ENCODE measurements at regions not wholly inside any gene's neighbourhood (a gene's known extent, or its start where the extent isn't known, plus 50 kb on each side); places are given as distances from the start of the nearest gene placed in this dataset.

GRCh38 chr10:90180886-90181691 lies 479.7 kb downstream of the KIF20B start:
- H3K27me3 ChIP-seq (replicated peaks; ENCODE audit: insufficient read depth), result no peaks in the 10 kb centered on the region
- 78% methylated on average over 7 of the region's 7 CpGs for WGBS
- no peak overlapping the region for H3K27ac ChIP-seq
- no peak for TF ChIP-seq POLR2AphosphoS5 (IDR thresholded peaks at IDR 0.05)
- TF ChIP-seq CTCF (IDR thresholded peaks at IDR 0.05), result no peak
- TF ChIP-seq POLR2A (IDR thresholded peaks at IDR 0.05), result no peak
- H3K36me3 ChIP-seq, result no peaks in the 10 kb centered on the region
- DNase-seq (ENCODE audit: low spot score), result no peak
- H3K4me1 ChIP-seq (replicated peaks), result no peaks in the 10 kb centered on the region
- H3K4me3 ChIP-seq, result no peak overlapping the region
- intact Hi-C loops (cut with DNase I), result no loop called here
- H3K9me3 ChIP-seq, result no peaks in the 10 kb centered on the region

DNA sequence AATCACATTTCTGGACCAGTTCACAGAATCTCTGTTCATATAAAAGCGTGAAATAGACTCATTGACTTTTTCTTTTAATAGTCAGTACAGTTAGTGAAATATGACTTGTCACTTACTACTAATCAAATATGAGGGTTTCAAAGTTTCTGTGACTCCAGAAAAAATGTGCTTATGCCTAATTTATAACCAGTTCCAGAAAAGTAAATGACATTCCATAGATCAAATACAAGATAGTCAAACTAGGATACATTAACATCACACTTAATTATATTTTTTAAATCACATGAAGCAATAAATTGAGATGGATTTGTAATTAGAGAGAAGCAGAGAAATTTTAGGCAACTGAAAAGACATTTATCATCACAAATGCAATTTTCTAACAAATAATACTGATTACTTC lies 491.4 kb downstream of the KIF20B start:
- no peaks in the 10 kb centered on the region for H3K4me1 ChIP-seq (replicated peaks)
- no peak for DNase-seq (ENCODE audit: low spot score)
- intact Hi-C loops (cut with DNase I), result no loop called here
- H3K36me3 ChIP-seq, result no peaks in the 10 kb centered on the region
- 39% methylated on average over 1 of the region's 1 CpG for WGBS
- no peaks in the 10 kb centered on the region for H3K27me3 ChIP-seq (replicated peaks; ENCODE audit: insufficient read depth)
- H3K4me3 ChIP-seq, result no peak overlapping the region
- TF ChIP-seq POLR2AphosphoS5 (IDR thresholded peaks at IDR 0.05) (no peak), CTCF (IDR thresholded peaks at IDR 0.05) (no peak), POLR2A (IDR thresholded peaks at IDR 0.05) (no peak)
- no peaks in the 10 kb centered on the region for H3K9me3 ChIP-seq
- no peak overlapping the region for H3K27ac ChIP-seq

DNA sequence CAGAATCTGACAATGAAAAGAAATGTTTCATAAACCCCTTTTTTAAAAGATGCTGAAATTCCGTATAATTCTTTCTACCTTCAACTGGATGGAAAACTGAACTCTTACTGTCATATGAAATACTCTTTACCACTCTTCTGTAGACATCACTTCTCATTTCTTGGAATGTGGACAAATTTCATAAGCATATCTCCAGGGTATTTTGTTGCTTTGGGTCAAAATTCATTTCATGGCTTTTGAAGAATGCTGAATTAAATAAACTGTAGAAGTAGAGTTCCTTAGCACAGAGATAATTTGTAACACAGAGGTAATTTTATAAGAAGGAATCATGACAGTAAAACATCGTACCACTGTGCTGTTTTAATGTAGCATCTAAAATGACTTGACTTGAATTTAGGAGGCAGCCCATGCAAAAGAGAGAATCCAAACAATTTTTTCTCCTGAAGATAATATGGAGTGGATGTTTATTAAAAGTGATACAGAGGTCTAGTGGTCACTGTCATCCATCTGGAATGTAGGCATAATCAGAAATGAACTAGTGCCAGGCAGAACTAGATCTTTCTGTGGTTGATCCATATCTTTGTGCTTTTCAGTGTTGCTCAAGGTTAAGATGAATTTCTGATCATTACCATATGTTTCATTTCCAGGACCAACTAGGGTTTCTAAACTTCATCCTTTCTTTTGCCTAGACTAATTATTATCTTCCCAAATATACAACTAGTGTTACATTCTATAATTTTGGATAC lies 492.0 kb downstream of the KIF20B start:
- Histone ChIP-seq H3K9me3 (no peaks in the 10 kb centered on the region), H3K4me3 (no peak overlapping the region), H3K27me3 (replicated peaks; ENCODE audit: insufficient read depth) (no peaks in the 10 kb centered on the region), H3K4me1 (replicated peaks) (no peaks in the 10 kb centered on the region), H3K27ac (no peak overlapping the region), H3K36me3 (no peaks in the 10 kb centered on the region)
- TF ChIP-seq POLR2A (IDR thresholded peaks at IDR 0.05) (no peak), CTCF (IDR thresholded peaks at IDR 0.05) (no peak), POLR2AphosphoS5 (IDR thresholded peaks at IDR 0.05) (no peak)
- intact Hi-C loops (cut with DNase I), result no loop called here
- no peak for DNase-seq (ENCODE audit: low spot score)
- WGBS, result 81% methylated on average over 2 of the region's 2 CpGs

DNA sequence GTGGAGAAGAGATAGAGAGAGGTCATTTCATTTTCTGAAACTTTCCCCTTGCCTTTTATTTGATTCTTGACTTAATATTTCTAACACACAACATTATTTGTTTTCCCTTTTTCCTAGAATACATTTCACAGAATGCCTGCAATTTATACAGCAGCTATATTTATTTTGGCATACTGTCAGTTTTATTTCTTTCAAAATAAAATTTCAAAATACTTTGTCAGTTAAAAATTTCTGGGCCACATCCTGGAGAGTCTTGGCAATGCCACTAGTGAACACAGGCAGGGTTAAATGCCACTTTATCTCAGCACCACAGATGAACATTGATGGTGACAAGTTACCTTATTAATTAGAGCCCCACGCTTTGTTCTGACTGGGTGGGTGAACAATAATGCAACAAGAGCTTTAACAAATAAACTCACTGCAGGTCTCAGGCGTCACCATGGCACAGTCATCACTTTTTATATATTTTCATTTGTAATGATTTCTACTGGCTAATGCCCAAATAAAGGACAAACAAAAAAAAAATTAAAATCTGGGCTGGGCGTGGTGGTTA lies 494.0 kb downstream of the KIF20B start:
- TF ChIP-seq CTCF (IDR thresholded peaks at IDR 0.05), result no peak
- TF ChIP-seq POLR2A (IDR thresholded peaks at IDR 0.05), result no peak
- TF ChIP-seq POLR2AphosphoS5 (IDR thresholded peaks at IDR 0.05), result no peak
- Histone ChIP-seq H3K9me3 (no peaks in the 10 kb centered on the region), H3K36me3 (no peaks in the 10 kb centered on the region), H3K27me3 (replicated peaks; ENCODE audit: insufficient read depth) (no peaks in the 10 kb centered on the region), H3K27ac (no peak overlapping the region), H3K4me1 (replicated peaks) (no peaks in the 10 kb centered on the region), H3K4me3 (no peak overlapping the region)
- intact Hi-C loops (cut with DNase I), result no loop called here
- 64% methylated on average over 3 of the region's 3 CpGs for WGBS
- no peak for DNase-seq (ENCODE audit: low spot score)
